Chondrocyte (in vitro differentiated cells): ENCODE measurements at regions not wholly inside any gene's neighbourhood (a gene's known extent, or its start where the extent isn't known, plus 50 kb on each side); places are given as distances from the start of the nearest gene placed in this dataset.

Experiments
- DNase-seq: peaks from one replicate; pipeline ENCODE4 v3.0.0; 2021; ENCODE audit warnings: mixed read lengths, low spot score
- H3K27ac Mint-ChIP-seq: one replicate; pipeline ENCODE4 v1.8.0; 2021; ENCODE audit warnings: mild to moderate bottlenecking, moderate library complexity, mixed read lengths; ENCODE audit not compliant: unreplicated experiment
- H3K27me3 Mint-ChIP-seq: 2 replicates; pipeline ENCODE4 v1.8.0; 2021; ENCODE audit warnings: low read depth, mixed read lengths
- H3K36me3 Mint-ChIP-seq: 2 replicates; pipeline ENCODE4 v1.8.0; 2021; ENCODE audit warnings: low read depth, mixed read lengths
- H3K4me1 Mint-ChIP-seq: 2 replicates; pipeline ENCODE4 v1.8.0; 2021; ENCODE audit warnings: low read depth, mild to moderate bottlenecking, mixed read lengths
- H3K4me3 Mint-ChIP-seq: one replicate; pipeline ENCODE4 v1.8.0; 2021; ENCODE audit warnings: mild to moderate bottlenecking, moderate library complexity, mixed read lengths; ENCODE audit not compliant: unreplicated experiment
- H3K9me3 Mint-ChIP-seq: 2 replicates; pipeline ENCODE4 v1.8.0; 2021; ENCODE audit warnings: low read depth, mixed read lengths
- CTCF ChIP-seq: fragments of 200-600 bp; sonication (generic); IDR thresholded peaks from 2 replicates; pipeline ENCODE4 v1.5.0; 2021; ENCODE audit warnings: antibody characterized with exemption, mild to moderate bottlenecking, moderate library complexity

- H3K27me3 Mint-ChIP-seq, result no peaks in the 10 kb centered on the region
- peaks cover 2% of the 10 kb centered on the region for H3K36me3 Mint-ChIP-seq
- no peak for TF ChIP-seq CTCF
- H3K27ac Mint-ChIP-seq, result no peak overlapping the region
- H3K4me1 Mint-ChIP-seq, result no peaks in the 10 kb centered on the region
- H3K9me3 Mint-ChIP-seq, result no peaks in the 10 kb centered on the region
- H3K4me3 Mint-ChIP-seq, result no peak overlapping the region
- no peak for DNase-seq
Measured at GRCh38 chr15:29526802-29527201, 257.2 kb upstream of the NSMCE3 start.

GRCh38 chr15:29522373-29523276 is 253.0 kb upstream of the NSMCE3 start:
- Mint-ChIP-seq H3K27ac (no peak overlapping the region), H3K4me1 (no peaks in the 10 kb centered on the region), H3K4me3 (no peak overlapping the region), H3K9me3 (peaks cover 7% of the 10 kb centered on the region), H3K27me3 (peaks cover 5% of the 10 kb centered on the region), H3K36me3 (peaks cover 5% of the 10 kb centered on the region)
- no peak for TF ChIP-seq CTCF
- no peak for DNase-seq

- Mint-ChIP-seq H3K9me3 (peaks cover 7% of the 10 kb centered on the region), H3K27ac (no peak overlapping the region), H3K27me3 (peaks cover 14% of the 10 kb centered on the region), H3K4me1 (no peaks in the 10 kb centered on the region), H3K4me3 (no peak overlapping the region), H3K36me3 (peaks cover 3% of the 10 kb centered on the region)
- TF ChIP-seq CTCF, result no peak
- no peak for DNase-seq
Measured at GRCh38 chr15:29518442-29518841, 248.8 kb upstream of the NSMCE3 start.

- DNase-seq, result no peak
- peaks cover 3% of the 10 kb centered on the region for H3K36me3 Mint-ChIP-seq
Measured at GRCh38 chr15:29517829-29518228, 248.2 kb upstream of the NSMCE3 start.

GRCh38 chr15:29516929-29517328 is 247.3 kb upstream of the NSMCE3 start:
- no peak for DNase-seq
- H3K9me3 Mint-ChIP-seq, result peaks cover 7% of the 10 kb centered on the region
- no peak for TF ChIP-seq CTCF
- H3K4me1 Mint-ChIP-seq, result no peaks in the 10 kb centered on the region
- no peak overlapping the region for H3K27ac Mint-ChIP-seq
- peaks cover 14% of the 10 kb centered on the region for H3K27me3 Mint-ChIP-seq
- H3K4me3 Mint-ChIP-seq, result no peak overlapping the region
- peaks cover 3% of the 10 kb centered on the region for H3K36me3 Mint-ChIP-seq

More at GRCh38 chr15:29517829-29518228, 248.2 kb upstream of the NSMCE3 start:
- Mint-ChIP-seq H3K4me1 (no peaks in the 10 kb centered on the region), H3K9me3 (peaks cover 7% of the 10 kb centered on the region), H3K4me3 (no peak overlapping the region), H3K27me3 (peaks cover 14% of the 10 kb centered on the region), H3K27ac (no peak overlapping the region)
- no peak for TF ChIP-seq CTCF
